ENCODE measurements at regions not wholly inside any gene's neighbourhood (a gene's known extent, or its start where the extent isn't known, plus 50 kb on each side); places are given as distances from the start of the nearest gene placed in this dataset.

GRCh38 chr1:192949783-192950182 is 109.4 kb downstream of the UCHL5 start:
- no peak for ATAC-seq
- ChIA-PET CTCF (no interaction called here), POLR2A (no interaction called here)
- no peaks in the 10 kb centered on the region for H3K9me3 Mint-ChIP-seq
- H3K27ac Mint-ChIP-seq = no peak overlapping the region
- TF ChIP-seq JAZF1 (CRISPR knock-in tag; IDR thresholded peaks at IDR 0.05) (no peak), ZNF425 (CRISPR knock-in tag; conservative IDR thresholded peaks at IDR 0.05) (no peak), ATF3 (CRISPR knock-in tag; conservative IDR thresholded peaks at IDR 0.05) (no peak), MLX (CRISPR knock-in tag; IDR thresholded peaks at IDR 0.05) (no peak), IRF2 (CRISPR knock-in tag; IDR thresholded peaks at IDR 0.05; ENCODE audit: borderline replicate concordance, low read depth) (no peak), FOXP1 (CRISPR knock-in tag; IDR thresholded peaks at IDR 0.05; ENCODE audit: borderline replicate concordance) (no peak), HMGA2 (CRISPR knock-in tag; IDR thresholded peaks at IDR 0.05) (no peak), NR2C2 (CRISPR knock-in tag; IDR thresholded peaks at IDR 0.05) (no peak), GTF2I (CRISPR knock-in tag; conservative IDR thresholded peaks at IDR 0.05) (no peak), ZNF138 (CRISPR knock-in tag; conservative IDR thresholded peaks at IDR 0.05) (no peak), ATF6 (CRISPR knock-in tag; IDR thresholded peaks at IDR 0.05) (no peak), ZNF232 (CRISPR knock-in tag; IDR thresholded peaks at IDR 0.05) (no peak), ATF1 (CRISPR knock-in tag; IDR thresholded peaks at IDR 0.05) (no peak), ZNF416 (CRISPR knock-in tag; IDR thresholded peaks at IDR 0.05) (no peak), ZNF423 (CRISPR knock-in tag; IDR thresholded peaks at IDR 0.05) (no peak), CREM (CRISPR knock-in tag; IDR thresholded peaks at IDR 0.05) (no peak), EMX1 (CRISPR knock-in tag; IDR thresholded peaks at IDR 0.05) (no peak), ESRRA (CRISPR knock-in tag; IDR thresholded peaks at IDR 0.05; ENCODE audit: borderline replicate concordance) (no peak), ZBTB43 (CRISPR knock-in tag; IDR thresholded peaks at IDR 0.05) (no peak)
- TF ChIP-seq, protein P1, sequence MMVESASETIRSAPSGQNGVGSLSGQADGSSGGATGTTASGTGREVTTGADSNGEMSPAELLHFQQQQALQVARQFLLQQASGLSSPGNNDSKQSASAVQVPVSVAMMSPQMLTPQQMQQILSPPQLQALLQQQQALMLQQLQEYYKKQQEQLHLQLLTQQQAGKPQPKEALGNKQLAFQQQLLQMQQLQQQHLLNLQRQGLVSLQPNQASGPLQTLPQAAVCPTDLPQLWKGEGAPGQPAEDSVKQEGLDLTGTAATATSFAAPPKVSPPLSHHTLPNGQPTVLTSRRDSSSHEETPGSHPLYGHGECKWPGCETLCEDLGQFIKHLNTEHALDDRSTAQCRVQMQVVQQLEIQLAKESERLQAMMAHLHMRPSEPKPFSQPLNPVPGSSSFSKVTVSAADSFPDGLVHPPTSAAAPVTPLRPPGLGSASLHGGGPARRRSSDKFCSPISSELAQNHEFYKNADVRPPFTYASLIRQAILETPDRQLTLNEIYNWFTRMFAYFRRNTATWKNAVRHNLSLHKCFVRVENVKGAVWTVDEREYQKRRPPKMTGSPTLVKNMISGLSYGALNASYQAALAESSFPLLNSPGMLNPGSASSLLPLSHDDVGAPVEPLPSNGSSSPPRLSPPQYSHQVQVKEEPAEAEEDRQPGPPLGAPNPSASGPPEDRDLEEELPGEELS (CRISPR knock-in tag; IDR thresholded peaks at IDR 0.05) = no peak
- DNase-seq (ENCODE audit: low spot score) = no peak
- no peak overlapping the region for H3K4me3 Mint-ChIP-seq
- H3K36me3 Mint-ChIP-seq = no peaks in the 10 kb centered on the region
- H3K27me3 Mint-ChIP-seq (ENCODE audit: low read depth) = no peaks in the 10 kb centered on the region
- no peaks in the 10 kb centered on the region for H3K4me1 Mint-ChIP-seq

Data from WTC11 (cell line).